ENCODE measurements at regions not wholly inside any gene's neighbourhood (a gene's known extent, or its start where the extent isn't known, plus 50 kb on each side); places are given as distances from the start of the nearest gene placed in this dataset.

DNA sequence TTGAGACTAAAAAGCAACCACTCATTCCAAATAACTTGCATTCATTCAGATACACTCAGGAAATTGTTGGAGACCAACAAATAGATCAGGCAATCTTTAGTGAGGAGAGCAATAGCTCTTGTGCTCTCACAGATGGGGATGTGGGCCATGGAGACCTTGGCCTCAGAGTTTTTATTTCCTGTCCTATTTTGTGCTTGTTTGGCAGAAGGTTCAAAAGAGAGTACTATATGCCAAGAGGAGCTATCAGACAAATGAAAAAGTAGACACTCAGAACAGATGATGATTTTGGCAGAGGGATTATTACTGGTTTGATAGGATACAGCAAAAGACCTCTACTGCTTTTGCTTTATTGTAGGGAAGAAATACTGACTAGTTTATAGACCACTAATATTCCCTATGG, 230.2 kb downstream of the KCNE4 start:
- H3K56ac ChIP-seq (ENCODE audit: extremely low read depth, insufficient read depth, low read length) = no peak overlapping the region
- CTCF ChIA-PET = no interaction called here
- BruUV-seq (replicated peaks) = no TSS peak
- H3K4me2 ChIP-seq (ENCODE audit: low read depth, low read length) = no peak overlapping the region
- no peak overlapping the region for H3K14ac ChIP-seq (replicated peaks; ENCODE audit: low read depth, low read length)
- H2AK9ac ChIP-seq (replicated peaks; ENCODE audit: low read depth, low read length, poor library complexity) = no peak overlapping the region
- no peak overlapping the region for H3K4ac ChIP-seq (ENCODE audit: low read depth, low read length)
- in situ Hi-C loops (cut with MboI; ENCODE audit: low sequenced_read_pairs) = no loop called here
- no peak overlapping the region for H4K91ac ChIP-seq (ENCODE audit: insufficient read depth, low read depth, low read length)
- H3K9me3 ChIP-seq (ENCODE audit: control insufficient read depth, insufficient read depth, low read length) = 0 out of 2 replicates have a peak, but pooled peaks cover 2% of the 10 kb centered on the region
- no peak overlapping the region for H3K9ac ChIP-seq (ENCODE audit: low read depth, low read length)
- H3K79me1 ChIP-seq (ENCODE audit: low read depth in 1 of 2, low read length in 2 of 2) = no peaks in the 10 kb centered on the region
- no peaks in the 10 kb centered on the region for H4K20me1 ChIP-seq (ENCODE audit: insufficient read depth, low read length)
- H3K36me3 ChIP-seq (ENCODE audit: control insufficient read depth, insufficient read depth, low read length) = no peaks in the 10 kb centered on the region
- H2BK5ac ChIP-seq (ENCODE audit: low read depth, low read length, poor library complexity, severe bottlenecking) = no peak overlapping the region
- no peak overlapping the region for H2BK20ac ChIP-seq (ENCODE audit: low read depth, low read length)
- POLR2A ChIA-PET (ENCODE audit: unreplicated experiment) = no interaction called here
- TF ChIP-seq POLR2A (IDR thresholded peaks at IDR 0.05; ENCODE audit: low read depth, low read length) (no peak), CHD1 (IDR thresholded peaks at IDR 0.05; ENCODE audit: low read depth, low read length) (no peak), USF2 (IDR thresholded peaks at IDR 0.05; ENCODE audit: low read depth, low read length) (no peak), MAZ (IDR thresholded peaks at IDR 0.05; ENCODE audit: borderline replicate concordance, low read depth, low read length) (no peak), BHLHE40 (IDR thresholded peaks at IDR 0.05; ENCODE audit: low read depth, low read length) (no peak), FOS (IDR thresholded peaks at IDR 0.05; ENCODE audit: low read depth, low read length) (no peak), CEBPB (IDR thresholded peaks at IDR 0.05; ENCODE audit: low read depth, low read length) (no peak), SMC3 (IDR thresholded peaks at IDR 0.05; ENCODE audit: low read depth, low read length) (no peak), ELK1 (IDR thresholded peaks at IDR 0.05; ENCODE audit: borderline replicate concordance, low read depth, low read length) (no peak), RAD21 (IDR thresholded peaks at IDR 0.05; ENCODE audit: low read length) (no peak), MAFK (IDR thresholded peaks at IDR 0.05; ENCODE audit: low read depth, low read length) (no peak), MXI1 (IDR thresholded peaks at IDR 0.05; ENCODE audit: borderline replicate concordance, low read depth, low read length) (no peak), NFE2L2 (IDR thresholded peaks at IDR 0.05; ENCODE audit: low read depth, low read length) (no peak), RFX5 (IDR thresholded peaks at IDR 0.05; ENCODE audit: low read depth, low read length) (no peak)
- no peak overlapping the region for H3K27ac ChIP-seq (ENCODE audit: insufficient read depth, low read length)
- no peak overlapping the region for H2AK5ac ChIP-seq (ENCODE audit: low read depth, low read length)
- dilution Hi-C loops (cut with HindIII; ENCODE audit: low sequenced_read_pairs, unreplicated experiment) = no loop called here
- H2BK15ac ChIP-seq (ENCODE audit: low read depth, low read length) = no peak overlapping the region
- H3K23ac ChIP-seq (ENCODE audit: low read depth, low read length) = no peak overlapping the region
- no peak overlapping the region for H3K4me3 ChIP-seq (ENCODE audit: insufficient read depth, low read depth, low read length)
- no peaks in the 10 kb centered on the region for H3K4me1 ChIP-seq (ENCODE audit: control insufficient read depth, insufficient read depth, low read length)
- no peak overlapping the region for H4K8ac ChIP-seq (ENCODE audit: low read depth in 2 of 2, low read length in 2 of 2)
- intact Hi-C loops (cut with micrococcal nuclease) = no loop called here
- H3K27me3 ChIP-seq (ENCODE audit: control insufficient read depth, insufficient read depth, low read length) = no peaks in the 10 kb centered on the region
- no peak overlapping the region for H4K5ac ChIP-seq (ENCODE audit: low read depth, low read length)
- H2AFZ ChIP-seq (replicated peaks; ENCODE audit: low read length, poor library complexity) = no peak overlapping the region
- H3K9me1 ChIP-seq (ENCODE audit: insufficient read depth, low read length) = no peaks in the 10 kb centered on the region
- DNase-seq (no peak), ATAC-seq (ENCODE audit: low read depth) (no peak)
- no peak overlapping the region for H3K18ac ChIP-seq (ENCODE audit: low read depth, low read length)
- H2BK120ac ChIP-seq (ENCODE audit: low read depth, low read length) = no peak overlapping the region

All from IMR-90 (cell line).